NCI-H1436 (cell line): ENCODE measurements at regions not wholly inside any gene's neighbourhood (a gene's known extent, or its start where the extent isn't known, plus 50 kb on each side); places are given as distances from the start of the nearest gene placed in this dataset.

Experiments
- DNase-seq: peaks from one replicate; lab custom pipeline; 2025; lab: John Stamatoyannopoulos, UW

DNA sequence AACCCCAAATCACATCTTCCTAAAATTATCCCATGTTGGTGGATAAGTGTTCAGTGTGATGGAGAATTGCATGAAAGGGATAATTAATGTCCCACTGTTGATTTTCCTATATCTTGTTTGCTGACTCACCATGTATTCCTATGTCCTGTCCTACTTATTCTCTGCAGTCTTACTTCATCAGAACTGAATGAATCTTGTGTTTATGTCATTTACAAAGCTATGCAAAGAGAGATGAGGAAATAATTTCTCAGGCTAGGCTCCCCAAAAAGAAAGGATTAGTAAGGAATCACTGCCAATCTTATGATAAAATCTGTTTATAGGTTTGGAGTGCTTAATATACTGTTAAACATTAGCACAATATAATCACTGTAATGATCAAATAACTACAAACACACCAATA, 360.8 kb downstream of the CRPPA start:
- no peak for DNase-seq

- DNase-seq = no peak
Observed at GRCh38 chr7:16055263-16055976, 365.9 kb downstream of the CRPPA start.

GRCh38 chr7:16051561-16052255, 365.2 kb upstream of the MEOX2 start:
- no peak for DNase-seq

GRCh38 chr7:16046041-16046440, 359.6 kb upstream of the MEOX2 start:
- DNase-seq = no peak

- no peak for DNase-seq
Observed at GRCh38 chr7:16045296-16045695, 358.8 kb upstream of the MEOX2 start.

DNA sequence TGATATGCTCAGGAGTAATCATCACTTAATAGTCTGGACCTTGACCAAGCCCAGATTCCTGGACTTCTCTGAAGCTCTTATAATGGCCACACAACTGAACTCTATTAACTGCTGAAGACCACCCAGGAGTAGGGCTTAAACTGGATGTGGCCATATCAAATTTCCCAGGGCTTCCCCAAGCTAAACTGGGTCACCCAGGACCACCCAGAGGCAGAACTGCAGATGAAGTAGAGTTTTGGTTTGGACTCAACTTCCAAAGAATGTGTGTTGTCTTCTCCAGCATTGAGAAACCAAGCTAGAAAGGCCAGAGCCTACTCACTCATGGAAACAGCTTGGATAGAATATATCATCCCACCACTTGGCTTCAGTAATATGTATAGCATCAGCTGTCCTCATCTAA, 358.2 kb upstream of the MEOX2 start:
- no peak for DNase-seq

DNA sequence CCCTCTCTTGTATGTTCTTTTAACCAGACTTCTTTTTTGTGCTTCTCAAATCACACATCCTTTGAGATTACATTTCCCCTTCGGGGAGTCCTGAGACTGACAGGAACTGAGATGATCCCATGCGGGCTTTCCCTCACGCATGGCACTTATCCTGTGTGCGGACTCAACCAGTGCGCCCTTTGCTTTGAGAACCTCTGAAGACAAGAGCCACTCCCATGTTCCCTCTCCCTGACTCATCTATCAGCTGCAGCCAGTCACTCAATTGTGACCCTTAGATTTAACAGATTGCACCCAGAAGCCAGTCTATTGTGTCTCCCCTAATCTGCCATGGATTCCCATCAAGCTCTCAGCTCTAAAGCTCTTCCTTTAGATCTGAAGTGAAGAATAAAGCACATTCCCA, 353.9 kb upstream of the MEOX2 start:
- DNase-seq = no peak

- no peak for DNase-seq
Observed at GRCh38 chr7:16038906-16039305, 352.4 kb upstream of the MEOX2 start.

- DNase-seq = no peak
Observed at GRCh38 chr7:16035392-16035791, 348.9 kb upstream of the MEOX2 start.

GRCh38 chr7:16034866-16035265, 348.4 kb upstream of the MEOX2 start:
- DNase-seq = no peak

- no peak for DNase-seq
Observed at GRCh38 chr7:16034353-16034752, 347.9 kb upstream of the MEOX2 start.

DNA sequence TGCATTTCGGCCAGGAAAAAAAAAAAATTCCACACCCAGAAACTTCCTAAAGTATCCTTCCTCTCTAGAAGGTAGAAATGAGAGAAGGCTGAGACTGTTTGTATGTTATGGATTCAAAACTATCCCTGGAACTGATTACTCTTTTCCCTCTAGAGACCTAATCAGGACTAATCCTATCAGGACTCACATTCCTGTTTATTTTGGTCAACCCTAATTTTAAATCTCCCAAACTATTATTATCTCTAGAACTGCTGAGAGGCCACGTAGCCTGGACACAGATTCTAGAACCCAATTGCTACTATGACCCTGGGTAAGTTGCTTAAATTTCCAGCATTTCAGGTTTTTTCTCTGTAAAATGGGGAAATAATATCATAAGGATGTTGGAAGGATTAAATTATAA, 346.8 kb upstream of the MEOX2 start:
- no peak for DNase-seq

- DNase-seq = no peak
Observed at GRCh38 chr7:16028636-16029035, 342.2 kb upstream of the MEOX2 start.

DNA sequence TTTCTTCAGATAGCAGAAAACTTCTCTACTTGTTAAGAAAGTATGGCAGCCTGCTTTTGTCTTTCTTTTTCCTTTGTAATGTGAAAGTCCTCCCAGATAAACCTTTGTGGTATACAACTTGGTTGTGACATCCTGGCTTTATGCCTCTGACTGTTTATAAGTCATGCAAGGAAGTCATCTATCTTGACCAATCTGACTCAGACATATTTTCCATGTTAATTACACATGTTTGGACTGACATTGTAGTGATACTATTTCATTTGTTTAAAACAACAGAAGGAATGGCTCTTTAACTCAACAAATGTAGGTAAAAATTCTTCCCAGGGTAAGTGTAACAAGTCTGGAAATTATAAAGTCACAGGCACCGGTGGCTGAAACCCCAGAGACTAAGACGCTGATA, 341.6 kb upstream of the MEOX2 start:
- DNase-seq = no peak

DNA sequence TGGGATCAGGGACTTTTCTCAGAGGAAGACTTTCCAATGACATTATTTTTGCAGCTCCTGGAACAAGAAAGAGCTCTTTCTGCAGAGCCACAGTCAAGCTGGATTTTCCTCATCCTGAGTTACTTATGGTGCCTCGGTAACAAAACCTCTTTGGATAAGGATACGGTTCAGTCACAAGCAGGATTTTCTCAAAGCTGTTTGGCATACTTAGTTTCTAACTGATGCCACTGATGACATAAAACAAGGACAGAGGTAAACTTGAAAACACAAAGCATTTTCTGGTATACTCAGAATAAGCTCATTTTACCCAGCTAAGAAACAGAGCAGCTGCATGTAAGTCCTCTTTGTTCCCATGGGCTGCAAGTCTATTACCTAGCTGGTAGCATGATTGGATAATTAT, 340.9 kb upstream of the MEOX2 start:
- peak; percentile 50 for DNase-seq

GRCh38 chr7:16026253-16027020, 340.0 kb upstream of the MEOX2 start:
- DNase-seq = no peak

GRCh38 chr7:16025696-16026095, 339.2 kb upstream of the MEOX2 start:
- DNase-seq = no peak

DNA sequence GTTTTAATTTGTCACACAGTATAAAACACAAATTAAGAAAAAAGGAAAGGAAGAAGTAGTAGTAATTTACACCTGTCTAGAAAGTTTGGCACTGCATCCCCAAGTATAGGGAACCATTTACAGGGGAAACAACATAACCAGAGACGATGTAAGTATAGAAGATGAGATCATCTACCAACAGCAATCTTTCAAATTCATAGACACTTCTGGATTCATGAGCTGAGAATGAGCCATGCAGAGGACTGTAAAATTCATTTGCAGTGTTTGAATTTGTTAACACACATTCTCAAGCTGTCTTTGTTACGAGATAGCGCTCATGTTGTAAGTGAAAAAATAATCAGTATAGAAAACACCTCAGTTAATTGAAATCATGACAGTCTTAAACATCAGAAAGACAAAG, 337.0 kb upstream of the MEOX2 start:
- DNase-seq = no peak

GRCh38 chr7:16023046-16023445, 336.6 kb upstream of the MEOX2 start:
- DNase-seq = no peak

GRCh38 chr7:16021851-16022250, 335.4 kb upstream of the MEOX2 start:
- no peak for DNase-seq

- no peak for DNase-seq
Observed at GRCh38 chr7:16015981-16016380, 329.5 kb upstream of the MEOX2 start.

GRCh38 chr7:16014031-16014430, 327.5 kb upstream of the MEOX2 start:
- DNase-seq = no peak

GRCh38 chr7:16007911-16008310, 321.4 kb upstream of the MEOX2 start:
- DNase-seq = no peak
